Neural progenitor cell (in vitro differentiated cells): ENCODE measurements at regions not wholly inside any gene's neighbourhood (a gene's known extent, or its start where the extent isn't known, plus 50 kb on each side); places are given as distances from the start of the nearest gene placed in this dataset.

Experiments used
- DNase-seq: peaks from one replicate; pipeline ENCODE4 v3.0.0-alpha.2; 2016; ENCODE audit warnings: low spot score
- H2AFZ ChIP-seq: fragments of 200-600 bp; sonication (generic); replicated peaks from 2 replicates; pipeline ENCODE4 v1.6.1; 2016; ENCODE audit warnings: antibody characterized with exemption
- H3F3A ChIP-seq: fragments of 200-600 bp; sonication (generic); 2 replicates; pipeline ENCODE4 v1.6.1; 2016; ENCODE audit warnings: antibody characterized with exemption, low read depth
- H3K27ac ChIP-seq: fragments of 200-600 bp; sonication (generic); 2 replicates; pipeline ENCODE4 v1.5.1; 2016; ENCODE audit warnings: mild to moderate bottlenecking
- H3K27me3 ChIP-seq: fragments of 200-600 bp; sonication (generic); 2 replicates; pipeline ENCODE4 v1.6.1; 2016; ENCODE audit warnings: mild to moderate bottlenecking, moderate library complexity
- H3K36me3 ChIP-seq: fragments of 200-600 bp; sonication (generic); 2 replicates; pipeline ENCODE4 v1.5.1; 2016
- H3K4me1 ChIP-seq: fragments of 200-600 bp; sonication (generic); 2 replicates; pipeline ENCODE4 v1.6.1; 2016; ENCODE audit warnings: mixed run types
- H3K4me2 ChIP-seq: fragments of 200-600 bp; sonication (generic); 2 replicates; pipeline ENCODE4 v1.6.1; 2016
- H3K4me3 ChIP-seq: fragments of 200-600 bp; sonication (generic); 2 replicates; pipeline ENCODE4 v1.5.1; 2016
- H3K79me2 ChIP-seq: fragments of 200-600 bp; sonication (generic); 2 replicates; pipeline ENCODE4 v1.6.1; 2016; ENCODE audit warnings: low read depth
- H3K9ac ChIP-seq: fragments of 200-600 bp; sonication (generic); 2 replicates; pipeline ENCODE4 v1.6.1; 2016
- H3K9me3 ChIP-seq: fragments of 200-600 bp; sonication (generic); 2 replicates; pipeline ENCODE4 v1.5.1; 2016; ENCODE audit warnings: low read depth
- H4K20me1 ChIP-seq: fragments of 200-600 bp; sonication (generic); 2 replicates; pipeline ENCODE4 v1.6.1; 2016; ENCODE audit warnings: low read depth
- H3K27ac Mint-ChIP-seq: 3 replicates; pipeline ENCODE4 v1.8.0; 2021; ENCODE audit warnings: mixed read lengths
- H3K27me3 Mint-ChIP-seq: 2 replicates; pipeline ENCODE4 v1.8.0; 2022; ENCODE audit warnings: low read depth, mild to moderate bottlenecking, inconsistent platforms, moderate library complexity, mixed read lengths; ENCODE audit not compliant: insufficient read depth
- H3K36me3 Mint-ChIP-seq: 3 replicates; pipeline ENCODE4 v1.8.0; 2021; ENCODE audit warnings: mixed read lengths
- H3K4me1 Mint-ChIP-seq: 3 replicates; pipeline ENCODE4 v1.8.0; 2021; ENCODE audit warnings: mixed read lengths
- H3K4me3 Mint-ChIP-seq: 3 replicates; pipeline ENCODE4 v1.8.0; 2021; ENCODE audit warnings: mild to moderate bottlenecking, moderate library complexity, mixed read lengths
- H3K9me3 Mint-ChIP-seq: 3 replicates; pipeline ENCODE4 v1.8.0; 2020; ENCODE audit warnings: mixed read lengths
- EZH2 ChIP-seq: fragments of 200-600 bp; sonication (generic); IDR thresholded peaks from 2 replicates; pipeline ENCODE4 v1.6.1; 2017; ENCODE audit warnings: antibody characterized with exemption, mild to moderate bottlenecking, moderate library complexity
- EZH2phosphoT487 ChIP-seq: fragments of 200-600 bp; sonication (generic); IDR thresholded peaks from 2 replicates; pipeline ENCODE4 v1.6.1; 2017; ENCODE audit warnings: antibody characterized with exemption
- TF ChIP-seq, protein P1 (sequence below): fragments of 200-600 bp; sonication (generic); IDR thresholded peaks from 2 replicates; pipeline ENCODE4 v1.5.1; 2017; ENCODE audit warnings: antibody characterized with exemption, mild to moderate bottlenecking

DNA sequence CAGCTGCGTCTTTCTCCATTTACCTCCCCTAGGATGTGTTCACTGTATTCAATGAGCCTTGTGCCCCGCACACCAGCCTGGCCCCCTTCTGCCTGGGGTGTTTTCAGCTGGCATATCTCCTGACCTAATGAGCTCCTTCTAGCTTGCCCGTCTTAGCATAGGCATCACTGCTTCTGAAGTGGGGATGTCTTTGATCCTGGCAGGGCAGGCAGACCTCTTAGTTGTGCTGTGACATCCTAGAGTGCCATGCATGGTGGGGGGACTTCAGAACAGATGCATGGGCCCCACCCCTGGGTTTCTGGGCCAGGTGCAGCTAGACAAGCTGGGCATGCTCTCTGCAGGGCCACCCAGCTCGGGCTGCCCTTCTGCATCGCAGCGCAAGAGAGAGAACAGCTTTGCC lies 172.7 kb downstream of the GADD45G start:
- Mint-ChIP-seq H3K4me1 (peaks cover 23% of the 10 kb centered on the region), H3K9me3 (no peaks in the 10 kb centered on the region), H3K4me3 (no peak overlapping the region), H3K27me3 (peaks cover 10% of the 10 kb centered on the region), H3K27ac (no peak overlapping the region), H3K36me3 (no peaks in the 10 kb centered on the region)
- no peak for DNase-seq
- no peaks in the 10 kb centered on the region for H4K20me1 ChIP-seq
- H3K36me3 ChIP-seq, result no peaks in the 10 kb centered on the region
- H3F3A ChIP-seq, result no peaks in the 10 kb centered on the region
- H3K79me2 ChIP-seq, result no peaks in the 10 kb centered on the region
- H3K9me3 ChIP-seq, result no peaks in the 10 kb centered on the region
- H3K4me3 ChIP-seq, result no peak overlapping the region
- H3K27me3 ChIP-seq, result no peaks in the 10 kb centered on the region
- TF ChIP-seq EZH2, result no peak
- TF ChIP-seq, protein P1, sequence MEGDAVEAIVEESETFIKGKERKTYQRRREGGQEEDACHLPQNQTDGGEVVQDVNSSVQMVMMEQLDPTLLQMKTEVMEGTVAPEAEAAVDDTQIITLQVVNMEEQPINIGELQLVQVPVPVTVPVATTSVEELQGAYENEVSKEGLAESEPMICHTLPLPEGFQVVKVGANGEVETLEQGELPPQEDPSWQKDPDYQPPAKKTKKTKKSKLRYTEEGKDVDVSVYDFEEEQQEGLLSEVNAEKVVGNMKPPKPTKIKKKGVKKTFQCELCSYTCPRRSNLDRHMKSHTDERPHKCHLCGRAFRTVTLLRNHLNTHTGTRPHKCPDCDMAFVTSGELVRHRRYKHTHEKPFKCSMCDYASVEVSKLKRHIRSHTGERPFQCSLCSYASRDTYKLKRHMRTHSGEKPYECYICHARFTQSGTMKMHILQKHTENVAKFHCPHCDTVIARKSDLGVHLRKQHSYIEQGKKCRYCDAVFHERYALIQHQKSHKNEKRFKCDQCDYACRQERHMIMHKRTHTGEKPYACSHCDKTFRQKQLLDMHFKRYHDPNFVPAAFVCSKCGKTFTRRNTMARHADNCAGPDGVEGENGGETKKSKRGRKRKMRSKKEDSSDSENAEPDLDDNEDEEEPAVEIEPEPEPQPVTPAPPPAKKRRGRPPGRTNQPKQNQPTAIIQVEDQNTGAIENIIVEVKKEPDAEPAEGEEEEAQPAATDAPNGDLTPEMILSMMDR, result no peak
- no peak for TF ChIP-seq EZH2phosphoT487
- H3K27ac ChIP-seq, result no peak overlapping the region
- no peak overlapping the region for H3K9ac ChIP-seq
- H3K4me1 ChIP-seq, result peaks cover 2% of the 10 kb centered on the region
- H3K4me2 ChIP-seq, result no peak overlapping the region
- H2AFZ ChIP-seq, result no peak overlapping the region

DNA sequence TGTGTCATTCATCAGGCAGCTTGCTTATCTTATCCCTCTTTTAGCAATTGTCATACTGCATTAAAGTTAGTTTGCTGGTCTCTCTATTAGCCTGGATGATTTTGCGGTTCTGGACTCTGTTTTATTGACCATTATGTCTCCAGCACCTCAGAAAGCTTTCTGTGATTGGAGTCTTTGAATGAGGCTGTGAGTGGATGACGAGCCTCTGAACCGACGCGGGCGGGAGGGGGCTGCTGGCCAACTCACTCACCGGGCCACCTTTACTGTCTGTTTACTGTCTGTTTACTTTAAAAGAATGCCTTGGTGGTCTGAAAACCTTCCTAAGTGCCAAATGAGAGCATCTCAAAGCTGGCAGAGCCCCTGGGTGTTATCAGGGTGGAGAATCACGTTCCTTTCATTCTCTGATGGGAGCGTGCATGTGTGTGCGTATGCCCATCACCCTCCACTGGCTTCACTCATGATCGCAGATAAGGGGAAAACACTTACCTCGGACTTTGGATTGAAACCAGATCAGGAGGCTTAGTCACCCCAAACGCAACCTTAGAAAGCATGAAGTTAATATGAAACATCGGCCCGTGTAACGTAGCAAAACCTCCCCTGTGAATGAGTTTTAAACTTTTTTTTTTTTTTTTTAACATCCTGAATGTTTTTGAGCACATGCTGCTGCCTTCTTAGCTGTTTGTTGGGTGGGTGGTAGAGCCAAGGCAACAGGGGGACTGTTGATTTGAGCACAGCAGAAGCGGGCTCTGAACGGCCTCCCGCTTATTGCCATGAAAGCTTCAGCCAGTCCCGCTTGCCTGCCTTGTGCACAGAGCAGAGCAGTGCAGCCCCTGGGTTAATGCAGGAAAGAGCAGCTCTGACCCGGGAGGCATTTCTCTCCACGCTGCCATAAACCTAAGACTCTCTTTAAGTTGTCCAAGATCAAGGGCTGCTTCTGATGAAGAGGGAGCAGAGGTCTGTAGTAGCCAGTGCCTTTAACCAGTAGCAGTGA lies 173.6 kb downstream of the GADD45G start:
- no peak for DNase-seq
- no peaks in the 10 kb centered on the region for H3K9me3 ChIP-seq
- H4K20me1 ChIP-seq, result no peaks in the 10 kb centered on the region
- H3K4me3 ChIP-seq, result no peak overlapping the region
- Mint-ChIP-seq H3K27ac (no peak overlapping the region), H3K27me3 (peaks cover 10% of the 10 kb centered on the region), H3K9me3 (no peaks in the 10 kb centered on the region), H3K4me3 (no peak overlapping the region), H3K4me1 (peaks cover 23% of the 10 kb centered on the region), H3K36me3 (no peaks in the 10 kb centered on the region)
- no peak overlapping the region for H3K27ac ChIP-seq
- H3F3A ChIP-seq, result no peaks in the 10 kb centered on the region
- no peaks in the 10 kb centered on the region for H3K36me3 ChIP-seq
- no peak overlapping the region for H3K4me2 ChIP-seq
- H2AFZ ChIP-seq, result no peak overlapping the region
- TF ChIP-seq, protein P1, result no peak
- TF ChIP-seq EZH2phosphoT487 (no peak), EZH2 (no peak)
- H3K27me3 ChIP-seq, result no peaks in the 10 kb centered on the region
- H3K4me1 ChIP-seq, result peaks cover 2% of the 10 kb centered on the region
- H3K79me2 ChIP-seq, result no peaks in the 10 kb centered on the region
- no peak overlapping the region for H3K9ac ChIP-seq

- Mint-ChIP-seq H3K9me3 (no peaks in the 10 kb centered on the region), H3K36me3 (no peaks in the 10 kb centered on the region), H3K4me3 (no peak overlapping the region), H3K27me3 (peaks cover 10% of the 10 kb centered on the region), H3K27ac (no peak overlapping the region), H3K4me1 (peaks cover 23% of the 10 kb centered on the region)
- Histone ChIP-seq H3K9me3 (no peaks in the 10 kb centered on the region), H3K4me1 (peaks cover 2% of the 10 kb centered on the region), H3K4me3 (no peak overlapping the region), H3K9ac (no peak overlapping the region), H3K36me3 (no peaks in the 10 kb centered on the region), H3K27ac (no peak overlapping the region), H3K4me2 (no peak overlapping the region), H4K20me1 (no peaks in the 10 kb centered on the region), H2AFZ (no peak overlapping the region), H3K27me3 (no peaks in the 10 kb centered on the region), H3K79me2 (no peaks in the 10 kb centered on the region), H3F3A (no peaks in the 10 kb centered on the region)
- TF ChIP-seq, protein P1, result no peak
- TF ChIP-seq EZH2phosphoT487, result no peak
- no peak for TF ChIP-seq EZH2
- DNase-seq, result no peak
These were observed 174.8 kb downstream of the GADD45G start for GRCh38 chr9:89779405-89780203.
